ENCODE measurements at regions not wholly inside any gene's neighbourhood (a gene's known extent, or its start where the extent isn't known, plus 50 kb on each side); places are given as distances from the start of the nearest gene placed in this dataset.

GRCh38 chr12:11539156-11539555 lies 110.3 kb upstream of the ETV6 start:
- TF ChIP-seq POLR2AphosphoS5 (IDR thresholded peaks at IDR 0.05) (no peak), CTCF (IDR thresholded peaks at IDR 0.05) (no peak), EP300 (IDR thresholded peaks at IDR 0.05) (no peak)
